Heart left ventricle (tissue), 13 donors: ENCODE measurements at regions not wholly inside any gene's neighbourhood (a gene's known extent, or its start where the extent isn't known, plus 50 kb on each side); places are given as distances from the start of the nearest gene placed in this dataset.

Source experiments
- POLR2A ChIP-seq, 2 donors: fragments of 450-650 bp; IDR thresholded peaks; one replicate each; pipeline ENCODE4 v1.6.1; 2017; ENCODE audit warnings: antibody characterized with exemption in 2 of 2, mild to moderate bottlenecking in 2 of 2, moderate library complexity in 2 of 2
- TF ChIP-seq, protein P1 (sequence below), 12 donors: fragments of 200-600 bp; sonication (generic) in 4 of 12; IDR thresholded peaks; one replicate each; pipeline versions ENCODE4 v1.5.0 to v1.8.0; 2018 to 2022; ENCODE audit warnings: antibody characterized with exemption in 12 of 12, mild to moderate bottlenecking in 5 of 12
- donor health status: ischemic (EF 13 %, LVEDD 7.1; RV severe dilation, severe dysfunction).
- donor health status: DM: no; HTN: yes; CAD: no.
- donor health status: DM: no; HTN: no; CAD: no.
- donor health status: ischemic (EF 25% LVEDD 6.9; RV normal size, moderate dysfunction).
- donor health status: ischemic (EF 25% LVEDD 5.7; RV mildly dilated, moderate dysfunction).
- donor health status: ischemic (EF 35%, LVEDD 5.7; RV mildly dilated, moderate dysfunction).
- donor health status: nonischemic (EF 11% LVEDD 7.7; RV severe dilation, severe dysfunction).
- donor health status: DM: yes; HTN: yes; CAD: no.
- donor health status: PGD.
- donor health status: ischemic (EF 29% LVEDD 5.4; RV normal size, mild dysfunction).
- donor health status: nonischemic (EF 23%, LVEDD 6.1; RV moderate dilation, normal function).

DNA sequence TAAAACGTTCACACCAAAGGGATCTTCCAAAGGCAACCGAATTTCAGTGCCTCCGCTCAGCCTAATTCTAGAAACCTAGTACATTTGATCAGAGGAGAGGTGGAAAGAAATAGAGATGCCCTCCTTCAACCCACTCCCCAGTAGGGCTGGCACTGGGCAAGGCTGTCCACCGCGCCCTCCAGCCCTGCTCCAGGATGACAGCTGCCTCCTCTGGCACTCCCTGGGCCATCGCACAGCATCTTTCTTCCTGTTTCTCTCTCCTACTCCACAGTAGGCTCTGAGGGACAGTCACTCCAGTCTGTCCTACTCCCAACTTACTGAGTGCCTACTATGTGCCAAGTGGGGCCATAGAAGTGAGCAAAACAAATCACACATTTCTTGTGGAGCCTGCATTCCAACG lies 226.2 kb downstream of the SKIDA1 start:
- no peak for TF ChIP-seq POLR2A (IDR thresholded peaks at IDR 0.05)
- TF ChIP-seq, protein P1, sequence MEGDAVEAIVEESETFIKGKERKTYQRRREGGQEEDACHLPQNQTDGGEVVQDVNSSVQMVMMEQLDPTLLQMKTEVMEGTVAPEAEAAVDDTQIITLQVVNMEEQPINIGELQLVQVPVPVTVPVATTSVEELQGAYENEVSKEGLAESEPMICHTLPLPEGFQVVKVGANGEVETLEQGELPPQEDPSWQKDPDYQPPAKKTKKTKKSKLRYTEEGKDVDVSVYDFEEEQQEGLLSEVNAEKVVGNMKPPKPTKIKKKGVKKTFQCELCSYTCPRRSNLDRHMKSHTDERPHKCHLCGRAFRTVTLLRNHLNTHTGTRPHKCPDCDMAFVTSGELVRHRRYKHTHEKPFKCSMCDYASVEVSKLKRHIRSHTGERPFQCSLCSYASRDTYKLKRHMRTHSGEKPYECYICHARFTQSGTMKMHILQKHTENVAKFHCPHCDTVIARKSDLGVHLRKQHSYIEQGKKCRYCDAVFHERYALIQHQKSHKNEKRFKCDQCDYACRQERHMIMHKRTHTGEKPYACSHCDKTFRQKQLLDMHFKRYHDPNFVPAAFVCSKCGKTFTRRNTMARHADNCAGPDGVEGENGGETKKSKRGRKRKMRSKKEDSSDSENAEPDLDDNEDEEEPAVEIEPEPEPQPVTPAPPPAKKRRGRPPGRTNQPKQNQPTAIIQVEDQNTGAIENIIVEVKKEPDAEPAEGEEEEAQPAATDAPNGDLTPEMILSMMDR (IDR thresholded peaks at IDR 0.05) = no peak
